GM18517 (cell line): ENCODE measurements at regions not wholly inside any gene's neighbourhood (a gene's known extent, or its start where the extent isn't known, plus 50 kb on each side); places are given as distances from the start of the nearest gene placed in this dataset.

Experiments used
- ATAC-seq: cut with Tn5 transposase; IDR thresholded peaks from one replicate; pipeline ENCODE4 v1.9.1; 2021; ENCODE audit warnings: mild to moderate bottlenecking, moderate library complexity; ENCODE audit not compliant: unreplicated experiment

GRCh38 chr12:70150230-70150629 lies 93.0 kb upstream of the CNOT2 start:
- no peak for ATAC-seq

DNA sequence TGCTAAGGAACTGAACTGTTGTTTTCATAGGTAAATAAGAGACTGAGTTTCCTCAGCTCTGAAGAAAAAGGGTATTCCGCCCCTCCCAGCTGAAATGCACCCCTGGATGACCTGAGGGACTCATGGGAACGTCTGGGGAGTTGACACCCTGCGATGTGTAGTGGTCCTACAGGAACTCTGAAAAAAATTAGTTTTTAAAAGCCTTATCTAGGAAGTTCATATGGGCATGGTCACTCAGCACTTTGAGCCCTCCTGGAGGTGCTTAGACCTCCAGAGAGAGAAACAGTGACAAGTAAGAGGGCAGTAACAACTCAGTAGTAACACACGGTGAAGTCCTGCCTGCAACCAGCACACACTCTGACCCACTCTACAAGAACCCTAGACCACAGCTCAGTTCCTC lies 91.2 kb upstream of the CNOT2 start:
- no peak for ATAC-seq

- ATAC-seq, result no peak
These were observed 89.1 kb upstream of the CNOT2 start for GRCh38 chr12:70154087-70154638.

DNA sequence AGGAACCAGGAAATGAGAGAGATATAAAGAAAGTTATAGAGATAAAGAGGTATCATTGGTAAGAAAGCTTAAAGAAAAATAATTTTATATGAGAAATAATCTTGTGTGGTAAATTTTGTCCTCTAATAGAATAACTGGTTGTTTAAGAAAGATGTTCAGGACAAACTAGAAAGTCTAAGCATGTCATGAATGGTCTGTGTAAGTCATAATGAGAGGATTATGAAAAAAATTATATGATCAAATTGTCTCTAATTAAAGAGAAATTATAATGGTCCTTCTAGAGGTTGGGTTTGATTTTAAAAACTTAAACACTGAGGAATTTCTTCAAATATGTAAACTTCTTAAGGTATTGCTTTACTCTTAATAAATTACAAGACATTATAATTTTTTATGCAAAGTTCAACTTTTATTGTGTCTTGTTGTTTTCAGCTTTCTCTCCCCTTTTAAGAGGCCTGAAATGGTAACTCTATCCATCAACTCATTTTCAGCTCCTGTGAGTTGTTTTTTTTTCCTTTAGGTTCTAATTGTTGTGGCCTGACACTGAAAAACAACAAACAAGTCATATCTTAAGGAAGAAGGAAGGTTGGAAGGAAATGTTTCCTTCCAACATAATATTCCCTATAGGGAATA lies 88.2 kb upstream of the CNOT2 start:
- ATAC-seq, result no peak

- ATAC-seq, result no peak
These were observed 86.1 kb upstream of the CNOT2 start for GRCh38 chr12:70157099-70157498.

DNA sequence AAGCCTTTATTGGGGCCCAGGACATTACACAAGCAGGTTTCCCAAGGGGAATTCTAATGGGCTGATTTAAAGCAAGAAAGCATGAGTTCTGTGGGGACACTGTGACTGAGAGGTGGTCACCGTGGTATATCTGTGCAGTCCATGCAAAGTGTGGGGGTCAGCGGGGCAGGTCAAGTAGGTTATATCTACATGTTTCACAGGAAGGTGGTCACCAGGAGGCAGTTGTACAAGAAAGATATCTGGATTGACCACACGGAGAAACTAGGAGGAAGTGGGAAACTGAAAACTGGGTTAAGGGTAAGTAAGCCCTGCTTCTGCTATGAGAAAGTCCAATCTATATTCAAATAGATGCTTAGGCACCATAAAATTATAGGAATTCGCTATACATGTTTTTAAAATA lies 77.8 kb upstream of the CNOT2 start:
- no peak for ATAC-seq

- no peak for ATAC-seq
These were observed 66.9 kb upstream of the CNOT2 start for GRCh38 chr12:70176290-70176689.

GRCh38 chr12:70177631-70178030 lies 65.6 kb upstream of the CNOT2 start:
- ATAC-seq, result no peak

- ATAC-seq, result no peak
These were observed 65.2 kb upstream of the CNOT2 start for GRCh38 chr12:70178038-70178437.

DNA sequence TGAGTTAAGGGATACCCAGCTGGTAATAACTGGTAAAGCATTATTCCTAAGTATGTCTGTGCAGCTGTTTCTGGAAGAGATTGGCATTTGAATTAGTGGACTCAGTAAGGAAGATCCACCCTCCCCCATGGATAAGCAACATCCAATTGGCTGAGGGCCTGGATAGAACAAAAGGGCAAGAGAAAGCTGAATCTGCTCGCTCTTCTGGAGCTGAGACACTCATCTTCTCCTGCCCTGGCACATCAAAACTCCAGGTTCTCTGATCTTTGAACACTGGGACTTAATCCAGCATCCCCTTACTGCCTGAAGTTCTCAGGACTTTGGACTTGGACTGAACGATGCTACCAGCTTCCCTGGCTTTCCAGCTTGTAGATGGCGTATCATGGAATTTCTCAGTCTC lies 63.1 kb upstream of the CNOT2 start:
- no peak for ATAC-seq

- ATAC-seq, result no peak
These were observed 57.9 kb upstream of the CNOT2 start for GRCh38 chr12:70185301-70185700.

DNA sequence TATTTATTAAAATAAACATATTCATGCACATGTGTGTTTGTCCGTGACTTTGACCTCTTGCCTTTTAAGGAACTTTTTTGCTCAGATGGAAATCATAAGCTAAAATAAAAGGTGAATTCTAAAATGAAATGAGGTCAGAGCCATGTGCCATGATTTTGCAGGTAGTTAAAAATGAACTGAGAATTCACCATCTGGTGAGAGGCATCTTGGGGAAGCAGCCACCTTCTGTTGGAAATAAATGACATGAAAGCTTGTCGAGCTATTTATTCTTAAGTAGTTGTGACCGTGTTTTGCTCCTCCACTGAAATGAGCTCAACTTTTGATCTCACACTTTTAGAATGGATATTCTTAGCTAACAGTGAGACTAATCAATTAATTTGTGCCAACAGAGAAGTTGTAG lies 56.8 kb upstream of the CNOT2 start:
- ATAC-seq, result no peak

DNA sequence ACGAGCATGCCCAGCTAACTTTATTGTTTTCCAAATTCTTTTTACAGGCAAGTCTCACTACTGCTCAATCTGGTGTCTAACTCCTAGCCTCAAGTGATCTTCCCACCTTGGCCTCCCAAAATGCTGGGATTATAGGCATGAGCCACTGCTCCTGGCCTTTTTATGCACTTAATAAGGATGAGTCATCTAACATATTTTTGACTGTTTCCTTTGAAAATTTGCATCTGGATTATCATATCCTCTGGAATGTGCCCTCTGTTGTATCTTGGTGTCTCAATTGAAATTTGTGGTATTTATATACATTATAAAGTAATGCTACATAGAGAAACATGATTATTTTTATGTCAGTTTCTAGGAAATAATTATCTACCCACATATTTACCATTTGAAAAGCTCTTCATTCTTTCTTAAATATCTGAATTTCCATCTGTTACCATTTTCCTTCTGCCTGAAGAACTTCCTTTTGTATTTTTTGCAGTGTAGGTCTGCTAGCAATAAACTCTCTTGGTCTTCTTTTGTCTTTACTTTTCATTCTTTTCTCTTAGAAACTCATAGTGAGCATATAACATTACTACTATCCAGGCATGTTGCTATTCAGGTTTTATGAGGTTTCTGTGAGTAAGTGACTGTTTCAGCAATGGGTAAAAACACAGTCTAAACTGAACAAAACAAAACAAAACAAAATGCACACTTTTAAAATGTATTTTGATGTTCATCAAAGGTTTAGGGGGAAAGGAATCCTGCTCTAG lies 52.8 kb upstream of the CNOT2 start:
- no peak for ATAC-seq
